Stimulated activated naive CD8-positive, alpha-beta T cell treated with anti-CD3 and anti-CD28 coated beads, Interleukin-15, amount 100 ng/mL, for 72 hours (primary cell): ENCODE measurements at regions not wholly inside any gene's neighbourhood (a gene's known extent, or its start where the extent isn't known, plus 50 kb on each side); places are given as distances from the start of the nearest gene placed in this dataset.
"Not testable (repeated sequence)": the region's sequence is repeated elsewhere in the genome, so short reads cannot be mapped to it uniquely, and the experiment has no call there.

Source experiments
- ATAC-seq: fragments of 150-1000 bp; cut with Tn5 transposase; 2 replicates; pipeline ENCODE4 v1.10.0; 2021; ENCODE audit warnings: mild to moderate bottlenecking, moderate library complexity
- DNase-seq, 2 donors: peaks; one replicate each; pipeline ENCODE4 v3.0.0; 2021 to 2022
- H3K27ac Mint-ChIP-seq, 2 donors: one replicate each; pipeline ENCODE4 v1.8.0; 2022; ENCODE audit warnings: mild to moderate bottlenecking in 2 of 2, mixed read lengths in 2 of 2, moderate library complexity in 2 of 2
- H3K27me3 Mint-ChIP-seq: one replicate; pipeline ENCODE4 v1.8.0; 2022; ENCODE audit warnings: mixed read lengths
- H3K4me1 Mint-ChIP-seq: one replicate; pipeline ENCODE4 v1.8.0; 2022; ENCODE audit warnings: mild to moderate bottlenecking, mixed read lengths
- H3K4me3 Mint-ChIP-seq, 2 donors: one replicate each; pipeline ENCODE4 v1.8.0; 2022; ENCODE audit warnings: mild to moderate bottlenecking in 2 of 2, mixed read lengths in 2 of 2, moderate library complexity in 1 of 2
- H3K9me3 Mint-ChIP-seq, 2 donors: one replicate each; pipeline ENCODE4 v1.8.0; 2022; ENCODE audit warnings: mixed read lengths in 2 of 2

DNA sequence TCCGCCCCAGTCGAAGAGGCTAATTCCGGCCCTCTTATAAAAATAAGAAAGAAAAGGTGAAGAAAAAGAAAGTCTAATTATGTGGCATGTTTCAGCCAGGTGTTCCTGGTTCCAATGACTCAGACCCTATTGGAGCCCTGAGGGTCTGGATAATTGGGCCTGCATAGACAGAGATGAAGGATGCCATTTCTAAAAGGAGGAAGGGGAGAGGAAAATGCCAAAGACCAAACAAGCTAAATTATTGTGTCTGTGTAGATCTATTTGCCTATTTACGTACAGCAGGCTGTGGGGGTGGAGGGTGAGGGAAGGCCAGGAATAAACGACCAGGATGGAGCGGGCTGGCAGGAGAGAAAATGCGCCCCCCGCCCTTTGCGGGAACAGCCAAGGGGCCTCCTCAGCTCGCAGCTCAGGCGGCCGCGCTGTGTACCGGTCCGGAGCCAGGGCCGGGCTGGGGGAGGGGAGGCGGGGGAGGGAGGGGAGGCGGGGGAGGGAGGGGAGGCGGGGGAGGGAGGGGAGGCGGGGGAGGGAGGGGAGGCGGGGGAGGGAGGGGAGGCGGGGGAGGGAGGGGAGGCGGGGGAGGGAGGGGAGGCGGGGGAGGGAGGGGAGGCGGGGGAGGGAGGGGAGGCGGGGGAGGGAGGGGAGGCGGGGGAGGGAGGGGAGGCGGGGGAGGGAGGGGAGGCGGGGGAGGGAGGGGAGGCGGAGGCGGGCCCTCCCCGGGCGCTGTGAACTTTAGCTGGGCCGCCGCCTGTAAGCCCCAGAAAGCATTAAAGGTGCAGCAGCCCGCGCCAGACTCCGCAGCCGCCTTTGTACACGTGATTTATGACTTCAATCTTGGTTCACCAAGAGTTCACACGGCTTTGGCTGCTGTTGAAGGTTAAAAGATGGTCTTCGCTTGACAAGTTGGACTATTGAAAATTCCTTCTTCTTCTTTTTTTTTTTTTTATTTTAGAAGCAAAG is 113.0 kb upstream of the FOXD4L5 start:
- not testable (repeated sequence) for H3K27ac Mint-ChIP-seq, H3K27me3 Mint-ChIP-seq, H3K4me1 Mint-ChIP-seq, H3K4me3 Mint-ChIP-seq, DNase-seq, ATAC-seq
- peaks cover 8 to 36% of the 10 kb centered on the region in 2 donors for H3K9me3 Mint-ChIP-seq

- peaks cover 8 to 30% of the 10 kb centered on the region in 2 donors for H3K9me3 Mint-ChIP-seq
- not testable (repeated sequence) for ATAC-seq, H3K4me3 Mint-ChIP-seq, H3K27ac Mint-ChIP-seq, H3K27me3 Mint-ChIP-seq, DNase-seq, H3K4me1 Mint-ChIP-seq
Observed at GRCh38 chr9:65397226-65397625, 112.2 kb upstream of the FOXD4L5 start.

GRCh38 chr9:65396601-65397000 is 111.6 kb upstream of the FOXD4L5 start:
- H3K9me3 Mint-ChIP-seq: peaks cover 8 to 27% of the 10 kb centered on the region in 2 donors
- H3K27ac Mint-ChIP-seq, H3K4me3 Mint-ChIP-seq, DNase-seq, H3K4me1 Mint-ChIP-seq, ATAC-seq, H3K27me3 Mint-ChIP-seq: not testable (repeated sequence)

DNA sequence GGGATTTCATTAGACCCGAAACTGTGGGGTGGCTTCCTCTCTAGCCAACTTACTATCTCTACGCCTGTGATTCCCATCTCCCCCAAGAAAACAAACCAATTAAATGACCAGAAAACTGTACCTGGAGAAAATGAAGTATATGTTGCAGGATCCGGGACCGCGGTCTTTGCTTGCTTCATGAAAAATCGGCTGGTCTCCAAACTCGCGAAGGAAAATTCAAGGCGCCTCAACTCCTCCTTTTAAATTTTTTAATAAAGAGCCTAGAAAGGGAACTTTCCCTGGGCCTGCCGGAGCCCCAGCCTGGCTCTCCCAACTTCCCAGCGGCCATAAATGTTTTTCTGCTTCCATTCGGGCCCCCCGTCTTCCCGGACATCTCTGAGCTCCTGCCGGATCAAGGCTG is 110.8 kb upstream of the FOXD4L5 start:
- H3K4me1 Mint-ChIP-seq, ATAC-seq, H3K27ac Mint-ChIP-seq, DNase-seq, H3K4me3 Mint-ChIP-seq, H3K27me3 Mint-ChIP-seq: not testable (repeated sequence)
- H3K9me3 Mint-ChIP-seq: peaks cover 8 to 34% of the 10 kb centered on the region in 2 donors

DNA sequence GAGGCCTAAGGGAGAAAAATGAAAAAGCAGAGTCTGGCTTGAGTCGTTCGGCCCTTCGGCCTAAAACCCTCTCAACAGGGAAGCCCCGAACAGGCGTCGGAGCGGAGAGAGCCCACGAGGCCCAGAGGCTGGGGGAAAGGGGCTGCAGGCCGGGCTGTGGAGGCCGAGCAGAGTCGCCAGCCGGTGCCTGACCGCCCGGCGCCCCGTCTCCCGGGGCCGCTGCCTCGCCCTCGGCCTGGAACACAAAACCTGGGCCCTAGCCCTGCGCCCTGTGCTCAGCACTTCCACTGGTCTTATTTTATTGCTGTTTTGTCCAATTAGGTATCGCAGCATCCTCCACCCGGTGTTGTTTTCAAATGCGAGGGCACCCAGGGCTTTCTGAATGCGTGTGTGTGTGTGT is 110.1 kb upstream of the FOXD4L5 start:
- H3K4me1 Mint-ChIP-seq, ATAC-seq: not testable (repeated sequence)
- peaks cover 8 to 37% of the 10 kb centered on the region in 2 donors for H3K9me3 Mint-ChIP-seq

DNA sequence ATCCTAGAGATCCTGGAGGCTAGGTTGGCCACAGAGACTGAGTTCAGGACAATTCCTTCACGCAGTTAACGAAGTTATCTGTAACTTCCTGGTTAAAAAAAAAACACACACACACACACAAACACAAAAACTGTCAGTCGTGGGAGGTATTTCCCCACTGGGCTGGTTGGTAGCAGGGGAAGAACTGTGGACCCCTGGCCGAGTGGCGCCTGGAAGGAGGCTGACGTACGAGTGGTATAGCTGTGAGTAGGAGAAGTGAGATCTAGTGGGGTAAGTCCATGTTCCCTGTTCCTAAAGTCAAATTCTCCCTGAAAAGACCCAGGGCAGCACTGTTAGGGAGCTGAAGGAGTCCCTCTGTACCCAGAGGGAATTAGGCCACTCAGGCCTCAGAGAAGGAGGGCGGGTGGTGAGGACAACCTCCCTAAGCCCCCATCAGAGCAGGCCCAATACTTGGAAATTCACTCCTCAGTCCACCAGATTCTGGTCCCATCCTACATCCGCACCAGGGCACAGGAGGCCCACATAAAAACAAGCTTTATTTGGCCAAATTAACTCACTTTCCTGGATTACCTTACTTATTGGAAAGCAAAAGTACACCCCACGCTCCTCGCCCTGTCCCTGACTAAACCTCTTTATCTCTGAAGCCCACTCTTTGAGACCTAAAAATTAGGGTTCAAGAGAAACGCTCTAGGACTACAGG is 108.3 kb upstream of the FOXD4L5 start:
- H3K27me3 Mint-ChIP-seq, DNase-seq, ATAC-seq, H3K27ac Mint-ChIP-seq, H3K4me3 Mint-ChIP-seq, H3K4me1 Mint-ChIP-seq: not testable (repeated sequence)
- H3K9me3 Mint-ChIP-seq: peaks cover 12 to 37% of the 10 kb centered on the region in 2 donors

More for the DNA sequence above, 110.1 kb upstream of the FOXD4L5 start:
- DNase-seq, H3K27ac Mint-ChIP-seq, H3K4me3 Mint-ChIP-seq, H3K27me3 Mint-ChIP-seq: not testable (repeated sequence)

DNA sequence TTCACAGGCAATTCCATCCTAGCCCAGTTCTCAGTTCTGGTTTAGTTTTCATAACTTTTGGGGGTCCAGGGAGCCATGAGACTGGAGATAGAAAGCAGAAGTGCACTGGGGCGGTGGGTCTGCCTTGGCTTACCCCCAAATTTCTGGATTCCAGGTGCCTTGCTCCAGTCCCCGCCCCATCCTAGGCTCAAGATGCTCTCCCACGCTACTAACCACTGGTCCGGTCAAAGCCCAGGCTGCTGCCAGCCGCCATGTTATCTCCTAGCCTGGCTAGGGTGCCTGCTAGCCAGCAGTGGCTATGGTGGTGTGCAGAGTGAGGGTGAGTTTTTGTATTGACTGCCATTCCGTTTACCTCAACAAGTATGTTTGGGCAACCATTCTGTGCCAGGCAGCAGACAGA is 107.6 kb upstream of the FOXD4L5 start:
- peaks cover 12 to 39% of the 10 kb centered on the region in 2 donors for H3K9me3 Mint-ChIP-seq
- H3K27ac Mint-ChIP-seq, ATAC-seq, H3K4me1 Mint-ChIP-seq, H3K27me3 Mint-ChIP-seq, H3K4me3 Mint-ChIP-seq, DNase-seq: not testable (repeated sequence)

- H3K4me1 Mint-ChIP-seq, DNase-seq, H3K27ac Mint-ChIP-seq, ATAC-seq, H3K4me3 Mint-ChIP-seq, H3K27me3 Mint-ChIP-seq: not testable (repeated sequence)
- H3K9me3 Mint-ChIP-seq: peaks cover 5 to 46% of the 10 kb centered on the region in 2 donors
Observed at GRCh38 chr9:65389710-65390109, 104.7 kb upstream of the FOXD4L5 start.

- H3K27ac Mint-ChIP-seq, H3K4me1 Mint-ChIP-seq, H3K4me3 Mint-ChIP-seq, H3K27me3 Mint-ChIP-seq, ATAC-seq, DNase-seq: not testable (repeated sequence)
- peaks cover 5 to 49% of the 10 kb centered on the region in 2 donors for H3K9me3 Mint-ChIP-seq
Observed at GRCh38 chr9:65389216-65389615, 104.2 kb upstream of the FOXD4L5 start.

DNA sequence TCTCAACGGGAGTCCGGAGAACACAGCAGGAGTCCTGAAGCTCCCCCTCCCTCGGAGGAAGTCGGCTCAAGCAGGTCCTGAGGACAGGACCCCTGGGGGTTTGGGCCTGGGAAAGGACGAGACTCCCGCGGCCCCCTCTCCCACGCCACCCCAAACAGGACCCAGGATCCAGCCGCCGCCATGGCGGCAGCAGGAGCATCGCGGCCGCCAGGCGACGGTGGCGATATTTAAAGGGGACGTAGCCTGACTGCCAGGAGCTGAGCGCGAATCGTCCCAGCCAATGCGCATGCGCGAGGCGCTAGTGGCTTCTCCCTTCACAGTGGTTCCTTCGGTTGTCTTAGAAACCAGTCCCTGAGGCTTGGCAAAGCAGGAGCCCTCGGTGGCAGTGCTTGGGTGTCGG is 101.7 kb upstream of the FOXD4L5 start:
- not testable (repeated sequence) for H3K27me3 Mint-ChIP-seq, H3K27ac Mint-ChIP-seq, H3K4me1 Mint-ChIP-seq
- Mint-ChIP-seq H3K9me3 (peaks cover 10 to 56% of the 10 kb centered on the region in 2 donors), H3K4me3 (peak overlapping the region; percentile 62 to 63)
- peak; percentile 48 to 81 for DNase-seq
- ATAC-seq: peak; percentile 89

DNA sequence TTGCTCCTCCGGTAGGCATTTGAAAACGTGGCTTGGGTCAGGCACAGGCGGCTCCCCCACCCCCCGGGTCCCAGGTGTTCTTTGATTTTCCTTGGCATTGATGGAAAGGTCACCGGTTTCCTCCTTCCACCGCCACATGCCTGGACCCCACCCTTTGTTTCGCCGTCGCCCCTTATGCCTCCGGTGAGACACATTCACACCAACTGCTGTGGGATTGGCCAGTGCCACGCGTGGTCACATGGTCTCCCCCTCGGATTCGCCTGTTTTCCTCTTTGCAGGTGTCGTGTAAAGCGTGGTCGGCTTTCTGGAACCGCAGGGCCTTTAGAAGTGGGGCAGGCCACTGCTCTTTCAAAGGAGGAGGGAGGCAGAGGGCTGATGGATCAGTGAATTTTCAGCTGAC is 101.2 kb upstream of the FOXD4L5 start:
- not testable (repeated sequence) for H3K4me1 Mint-ChIP-seq, ATAC-seq, H3K4me3 Mint-ChIP-seq, H3K27me3 Mint-ChIP-seq, H3K27ac Mint-ChIP-seq, DNase-seq
- peaks cover 10 to 53% of the 10 kb centered on the region in 2 donors for H3K9me3 Mint-ChIP-seq

- H3K27me3 Mint-ChIP-seq: not testable (repeated sequence)
Observed at GRCh38 chr9:65385655-65386024, 100.6 kb upstream of the FOXD4L5 start.

DNA sequence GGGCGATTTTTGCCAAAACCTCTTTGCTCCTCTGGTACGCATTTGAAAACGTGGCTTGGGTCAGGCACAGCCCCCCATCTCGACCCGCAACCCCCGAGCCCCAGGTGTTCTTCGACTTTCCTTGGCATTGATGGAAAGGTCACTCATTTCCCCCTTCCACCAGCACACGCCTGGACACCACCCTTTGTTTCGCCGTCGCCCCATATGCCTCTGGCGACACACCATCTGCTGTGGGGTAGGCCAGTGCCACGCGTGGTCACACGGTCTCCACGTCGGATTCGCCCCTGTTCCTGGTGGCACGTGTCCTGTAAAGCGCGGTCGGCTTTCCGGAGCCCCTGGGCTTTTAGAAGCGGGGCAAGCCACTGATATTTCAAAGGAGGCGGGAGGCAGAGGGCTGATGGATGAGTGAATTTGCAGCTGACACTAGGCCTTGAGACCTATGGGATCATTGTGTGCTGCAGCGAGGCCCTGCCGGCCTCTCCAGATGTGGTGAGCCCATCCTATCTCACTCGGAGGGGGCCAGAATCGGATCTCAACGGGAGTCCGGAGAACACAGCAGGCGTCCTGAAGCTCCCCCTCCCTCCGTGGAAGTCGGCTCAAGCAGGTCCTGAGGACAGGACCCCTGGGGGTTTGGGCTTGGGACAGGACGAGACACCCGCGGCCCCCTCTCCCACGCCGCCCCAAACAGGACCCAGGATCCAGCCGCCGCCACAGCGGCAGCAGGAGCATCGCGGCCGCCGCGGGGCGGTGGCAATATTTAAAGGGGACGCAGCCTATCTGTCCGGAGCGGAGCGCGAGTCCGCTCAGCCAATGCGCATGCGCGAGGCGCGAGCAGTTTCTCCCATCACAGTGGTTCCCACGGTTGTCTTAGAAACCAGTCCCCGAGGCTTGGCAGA is 100.0 kb upstream of the FOXD4L5 start:
- not testable (repeated sequence) for H3K27me3 Mint-ChIP-seq, DNase-seq, H3K4me1 Mint-ChIP-seq, H3K4me3 Mint-ChIP-seq, ATAC-seq, H3K27ac Mint-ChIP-seq
- H3K9me3 Mint-ChIP-seq: peaks cover 10 to 45% of the 10 kb centered on the region in 2 donors

More at GRCh38 chr9:65385655-65386024, 100.6 kb upstream of the FOXD4L5 start:
- peaks cover 10 to 48% of the 10 kb centered on the region in 2 donors for H3K9me3 Mint-ChIP-seq
- H3K4me3 Mint-ChIP-seq, DNase-seq, ATAC-seq, H3K27ac Mint-ChIP-seq, H3K4me1 Mint-ChIP-seq: not testable (repeated sequence)

GRCh38 chr9:65384066-65384465 is 99.1 kb upstream of the FOXD4L5 start:
- peaks cover 5 to 38% of the 10 kb centered on the region in 2 donors for H3K9me3 Mint-ChIP-seq
- H3K4me3 Mint-ChIP-seq, DNase-seq, H3K27me3 Mint-ChIP-seq, ATAC-seq, H3K27ac Mint-ChIP-seq, H3K4me1 Mint-ChIP-seq: not testable (repeated sequence)

- not testable (repeated sequence) for ATAC-seq, H3K4me1 Mint-ChIP-seq, H3K27ac Mint-ChIP-seq, DNase-seq, H3K4me3 Mint-ChIP-seq, H3K27me3 Mint-ChIP-seq
- H3K9me3 Mint-ChIP-seq: peaks cover 5 to 38% of the 10 kb centered on the region in 2 donors
Observed at GRCh38 chr9:65383646-65384045, 98.6 kb upstream of the FOXD4L5 start.
